ENCODE measurements at regions not wholly inside any gene's neighbourhood (a gene's known extent, or its start where the extent isn't known, plus 50 kb on each side); places are given as distances from the start of the nearest gene placed in this dataset.

GRCh38 chr18:22683786-22684185 is 249.3 kb upstream of the RBBP8 start:
- no peak for TF ChIP-seq CTCF (IDR thresholded peaks at IDR 0.05)
- TF ChIP-seq PHF8 (IDR thresholded peaks at IDR 0.05; ENCODE audit: borderline replicate concordance, low read depth), result no peak
- TF ChIP-seq NFE2L2 (conservative IDR thresholded peaks at IDR 0.05; ENCODE audit: low read length), result no peak
- no peak for TF ChIP-seq POLR2A (IDR thresholded peaks at IDR 0.05; ENCODE audit: low read length)
- no peak for TF ChIP-seq HDAC2 (IDR thresholded peaks at IDR 0.05)
- no peak for TF ChIP-seq KDM5A (IDR thresholded peaks at IDR 0.05)
